ENCODE measurements at regions not wholly inside any gene's neighbourhood (a gene's known extent, or its start where the extent isn't known, plus 50 kb on each side); places are given as distances from the start of the nearest gene placed in this dataset.

DNA sequence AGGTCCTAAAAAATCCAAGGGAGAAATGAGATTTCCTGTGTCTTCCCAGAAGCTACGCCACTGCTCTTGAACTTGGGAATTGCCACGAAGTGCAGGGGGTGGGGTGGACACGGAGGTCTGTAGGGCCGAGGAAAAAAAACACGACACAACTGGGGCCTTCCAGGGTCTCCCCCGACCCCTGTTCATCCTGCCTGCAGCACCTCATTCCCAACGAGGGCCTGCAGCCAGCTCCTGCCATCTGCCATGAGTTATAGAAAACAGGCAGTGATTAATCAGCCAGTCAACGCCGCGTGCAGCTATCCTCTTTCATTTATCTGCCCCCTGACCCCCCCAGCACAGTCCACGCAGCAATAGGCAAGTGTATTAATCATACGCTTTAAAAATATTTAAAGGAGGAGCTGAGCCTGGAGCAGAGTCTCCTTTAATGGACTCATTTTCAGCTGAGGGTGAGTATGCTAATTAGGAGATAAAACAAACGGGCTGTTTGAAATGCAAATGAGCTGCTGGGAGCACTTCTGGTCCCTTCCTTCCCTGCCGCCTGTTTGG lies 209.9 kb downstream of the TFCP2L1 start:
- Histone ChIP-seq H3K79me2 (no peaks in the 10 kb centered on the region), H4K20me1 (ENCODE audit: insufficient read depth, poor library complexity, severe bottlenecking) (no peaks in the 10 kb centered on the region), H3K4me1 (ENCODE audit: insufficient read depth) (peaks cover 9% of the 10 kb centered on the region), H2AFZ (no peak overlapping the region), H3K4me2 (peak overlapping the region; percentile 50), H3K27me3 (peaks cover 47% of the 10 kb centered on the region), H3K9me3 (ENCODE audit: low read depth) (no peaks in the 10 kb centered on the region), H3K27ac (no peak overlapping the region), H3K9me2 (replicated peaks; ENCODE audit: insufficient read depth) (no peaks in the 10 kb centered on the region), H3K4me3 (no peak overlapping the region), H3K36me3 (replicated peaks; ENCODE audit: insufficient read depth, low read depth) (no peaks in the 10 kb centered on the region)
- DNase-seq (ENCODE audit: low spot score) = peak; percentile 64
- WGBS (ENCODE audit: low lambda C conversion rate, missing lambda C conversion rate) = 12% methylated on average over 14 of the region's 14 CpGs
- TF ChIP-seq, protein P1, sequence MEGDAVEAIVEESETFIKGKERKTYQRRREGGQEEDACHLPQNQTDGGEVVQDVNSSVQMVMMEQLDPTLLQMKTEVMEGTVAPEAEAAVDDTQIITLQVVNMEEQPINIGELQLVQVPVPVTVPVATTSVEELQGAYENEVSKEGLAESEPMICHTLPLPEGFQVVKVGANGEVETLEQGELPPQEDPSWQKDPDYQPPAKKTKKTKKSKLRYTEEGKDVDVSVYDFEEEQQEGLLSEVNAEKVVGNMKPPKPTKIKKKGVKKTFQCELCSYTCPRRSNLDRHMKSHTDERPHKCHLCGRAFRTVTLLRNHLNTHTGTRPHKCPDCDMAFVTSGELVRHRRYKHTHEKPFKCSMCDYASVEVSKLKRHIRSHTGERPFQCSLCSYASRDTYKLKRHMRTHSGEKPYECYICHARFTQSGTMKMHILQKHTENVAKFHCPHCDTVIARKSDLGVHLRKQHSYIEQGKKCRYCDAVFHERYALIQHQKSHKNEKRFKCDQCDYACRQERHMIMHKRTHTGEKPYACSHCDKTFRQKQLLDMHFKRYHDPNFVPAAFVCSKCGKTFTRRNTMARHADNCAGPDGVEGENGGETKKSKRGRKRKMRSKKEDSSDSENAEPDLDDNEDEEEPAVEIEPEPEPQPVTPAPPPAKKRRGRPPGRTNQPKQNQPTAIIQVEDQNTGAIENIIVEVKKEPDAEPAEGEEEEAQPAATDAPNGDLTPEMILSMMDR (IDR thresholded peaks at IDR 0.05; ENCODE audit: poor library complexity) = no peak
- TF ChIP-seq EZH2 (IDR thresholded peaks at IDR 0.05; ENCODE audit: borderline replicate concordance) = no peak
- no peak for TF ChIP-seq EZH2phosphoT487 (IDR thresholded peaks at IDR 0.05; ENCODE audit: low read depth, severe bottlenecking, unreplicated experiment)

DNA sequence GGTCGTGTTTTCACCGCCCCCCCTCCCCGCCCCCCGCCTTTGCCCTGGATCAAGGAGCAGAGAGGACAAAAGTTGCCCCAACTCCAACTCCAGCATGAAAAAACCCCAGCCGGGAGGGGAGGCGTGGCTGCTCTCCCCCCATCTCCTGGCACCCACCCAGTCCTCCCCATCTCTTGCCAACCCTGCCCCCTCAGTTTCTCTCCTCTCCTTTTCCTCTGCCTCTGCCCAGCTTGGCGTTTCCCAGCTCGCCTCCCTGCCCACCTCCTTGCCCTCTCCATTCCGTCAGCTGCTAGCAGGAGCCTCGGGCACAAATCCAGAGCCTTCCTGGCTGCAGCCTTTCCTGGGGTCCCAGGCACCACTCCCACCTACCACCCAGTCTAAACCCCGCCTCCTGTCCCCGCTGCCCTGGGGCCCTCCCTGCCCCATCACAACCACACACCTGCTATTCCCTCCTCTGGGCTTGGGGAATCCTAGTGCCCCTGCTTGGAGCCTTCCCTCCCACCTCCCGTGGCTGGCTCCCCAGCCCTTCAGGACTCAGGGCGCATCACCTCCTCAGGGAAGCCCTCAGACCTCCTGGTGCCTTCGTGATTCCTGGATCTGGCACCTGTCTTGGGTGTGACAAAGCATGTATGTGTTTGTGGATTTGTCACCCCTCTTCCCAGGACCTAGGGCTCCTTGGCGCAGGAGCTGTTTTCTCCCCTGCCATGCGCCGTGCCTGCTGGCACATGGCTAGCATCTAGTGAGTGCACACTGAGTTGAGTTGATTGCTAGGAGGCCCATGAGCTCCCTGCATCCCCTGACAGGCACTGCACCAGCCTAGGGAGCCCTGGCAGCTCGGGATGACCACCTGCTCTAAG lies 209.1 kb downstream of the TFCP2L1 start:
- H3K36me3 ChIP-seq (replicated peaks; ENCODE audit: insufficient read depth, low read depth) = no peaks in the 10 kb centered on the region
- no peaks in the 10 kb centered on the region for H3K9me2 ChIP-seq (replicated peaks; ENCODE audit: insufficient read depth)
- H3K79me2 ChIP-seq = no peaks in the 10 kb centered on the region
- 21% methylated on average over 16 of the region's 19 CpGs for WGBS (ENCODE audit: low lambda C conversion rate, missing lambda C conversion rate)
- H3K4me3 ChIP-seq = no peak overlapping the region
- H3K4me2 ChIP-seq = peak overlapping the region; percentile 50
- no peak overlapping the region for H3K27ac ChIP-seq
- H3K27me3 ChIP-seq = peaks cover 47% of the 10 kb centered on the region
- no peaks in the 10 kb centered on the region for H3K9me3 ChIP-seq (ENCODE audit: low read depth)
- H4K20me1 ChIP-seq (ENCODE audit: insufficient read depth, poor library complexity, severe bottlenecking) = no peaks in the 10 kb centered on the region
- H2AFZ ChIP-seq = no peak overlapping the region
- no peak for DNase-seq (ENCODE audit: low spot score)
- TF ChIP-seq EZH2 (IDR thresholded peaks at IDR 0.05; ENCODE audit: borderline replicate concordance) (no peak), EZH2phosphoT487 (IDR thresholded peaks at IDR 0.05; ENCODE audit: low read depth, severe bottlenecking, unreplicated experiment) (no peak)
- TF ChIP-seq, protein P1 (IDR thresholded peaks at IDR 0.05; ENCODE audit: poor library complexity) = no peak
- peaks cover 9% of the 10 kb centered on the region for H3K4me1 ChIP-seq (ENCODE audit: insufficient read depth)

GRCh38 chr2:121076498-121076820 lies 208.5 kb downstream of the TFCP2L1 start:
- TF ChIP-seq EZH2 (IDR thresholded peaks at IDR 0.05; ENCODE audit: borderline replicate concordance) (no peak), EZH2phosphoT487 (IDR thresholded peaks at IDR 0.05; ENCODE audit: low read depth, severe bottlenecking, unreplicated experiment) (no peak)
- TF ChIP-seq, protein P1 (IDR thresholded peaks at IDR 0.05; ENCODE audit: poor library complexity) = no peak
- peaks cover 47% of the 10 kb centered on the region for H3K27me3 ChIP-seq
- no peak overlapping the region for H3K4me3 ChIP-seq

More at GRCh38 chr2:121076498-121076820, 208.5 kb downstream of the TFCP2L1 start:
- H3K36me3 ChIP-seq (replicated peaks; ENCODE audit: insufficient read depth, low read depth) = no peaks in the 10 kb centered on the region
- no peaks in the 10 kb centered on the region for H3K79me2 ChIP-seq
- H4K20me1 ChIP-seq (ENCODE audit: insufficient read depth, poor library complexity, severe bottlenecking) = no peaks in the 10 kb centered on the region
- no peak overlapping the region for H3K4me2 ChIP-seq
- 27% methylated on average over 8 of the region's 8 CpGs for WGBS (ENCODE audit: low lambda C conversion rate, missing lambda C conversion rate)
- no peaks in the 10 kb centered on the region for H3K9me2 ChIP-seq (replicated peaks; ENCODE audit: insufficient read depth)
- H2AFZ ChIP-seq = no peak overlapping the region
- H3K4me1 ChIP-seq (ENCODE audit: insufficient read depth) = peaks cover 9% of the 10 kb centered on the region
- no peaks in the 10 kb centered on the region for H3K9me3 ChIP-seq (ENCODE audit: low read depth)
- DNase-seq (ENCODE audit: low spot score) = no peak
- no peak overlapping the region for H3K27ac ChIP-seq
